GM12892 (cell line): ENCODE measurements at regions not wholly inside any gene's neighbourhood (a gene's known extent, or its start where the extent isn't known, plus 50 kb on each side); places are given as distances from the start of the nearest gene placed in this dataset.

Experiments used
- POLR2A ChIP-seq: IDR thresholded peaks from 2 replicates; pipeline ENCODE4 v1.6.1; 2011; ENCODE audit warnings: low read depth, low read length, control low read depth
- POLR2AphosphoS5 ChIP-seq: IDR thresholded peaks from 2 replicates; pipeline ENCODE4 v1.6.1; 2011; ENCODE audit warnings: low read depth, low read length, control low read depth
- TAF1 ChIP-seq: IDR thresholded peaks from 2 replicates; pipeline ENCODE4 v1.6.1; 2011; ENCODE audit warnings: low read depth, mild to moderate bottlenecking, control low read depth, low read length, borderline replicate concordance

GRCh38 chr22:23395530-23396361 is 184.3 kb downstream of the IGLL1 start:
- TF ChIP-seq POLR2A (no peak), TAF1 (no peak), POLR2AphosphoS5 (no peak)
